ENCODE measurements at regions not wholly inside any gene's neighbourhood (a gene's known extent, or its start where the extent isn't known, plus 50 kb on each side); places are given as distances from the start of the nearest gene placed in this dataset.

- no peak for DNase-seq (ENCODE audit: low spot score)
Measured at GRCh38 chr11:70608568-70609470, 210.5 kb downstream of the CTTN start.

- DNase-seq (ENCODE audit: low spot score) = no peak
Measured at GRCh38 chr11:70610566-70611565, 212.5 kb downstream of the CTTN start.

DNA sequence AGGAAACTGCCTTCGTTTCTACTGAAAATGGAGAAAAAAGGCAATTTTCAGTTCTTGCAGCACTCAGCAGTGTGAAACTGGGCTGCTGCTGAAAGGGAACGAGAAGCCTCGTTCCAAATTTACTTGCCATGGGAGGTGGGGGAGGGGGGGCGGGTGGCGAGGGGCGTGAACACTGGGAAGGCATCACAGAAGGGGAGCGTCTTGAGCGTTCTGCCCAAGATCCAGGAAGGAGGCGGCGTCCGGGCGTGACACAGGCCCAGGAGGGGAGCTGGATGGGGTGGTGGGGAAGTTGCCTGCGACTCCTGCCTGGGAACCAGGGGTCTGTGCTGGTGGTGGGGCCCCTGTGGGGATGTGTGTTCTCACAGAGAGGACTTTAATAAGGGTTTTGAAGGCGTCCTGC, 213.5 kb downstream of the CTTN start:
- DNase-seq (ENCODE audit: low spot score) = no peak

- DNase-seq (ENCODE audit: low spot score) = no peak
Measured at GRCh38 chr11:70612459-70613141, 214.3 kb downstream of the CTTN start.

- DNase-seq (ENCODE audit: low spot score) = no peak
Measured at GRCh38 chr11:70614034-70614681, 215.8 kb downstream of the CTTN start.

GRCh38 chr11:70615036-70615875, 216.9 kb downstream of the CTTN start:
- no peak for DNase-seq (ENCODE audit: low spot score)

DNA sequence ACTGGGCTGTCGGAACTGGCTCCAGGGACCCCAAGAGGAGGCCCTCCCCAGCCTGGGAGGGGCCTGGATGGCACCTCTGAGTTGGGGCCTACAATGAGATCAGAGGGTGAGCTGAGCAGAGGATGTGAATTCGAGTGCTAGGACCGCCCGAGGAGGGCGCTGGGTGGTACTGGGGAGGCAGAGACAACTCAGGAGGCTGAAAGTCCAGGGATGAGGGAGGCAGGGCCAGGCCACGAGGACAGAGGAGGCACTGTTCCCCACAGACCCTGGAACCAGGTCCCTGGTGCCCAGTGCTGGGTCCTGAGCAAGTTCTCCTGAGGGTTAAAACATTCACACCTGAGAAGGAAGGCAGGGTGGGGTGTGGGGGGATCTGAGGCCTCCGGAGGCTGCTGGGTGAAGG, 218.0 kb downstream of the CTTN start:
- no peak for DNase-seq (ENCODE audit: low spot score)

DNA sequence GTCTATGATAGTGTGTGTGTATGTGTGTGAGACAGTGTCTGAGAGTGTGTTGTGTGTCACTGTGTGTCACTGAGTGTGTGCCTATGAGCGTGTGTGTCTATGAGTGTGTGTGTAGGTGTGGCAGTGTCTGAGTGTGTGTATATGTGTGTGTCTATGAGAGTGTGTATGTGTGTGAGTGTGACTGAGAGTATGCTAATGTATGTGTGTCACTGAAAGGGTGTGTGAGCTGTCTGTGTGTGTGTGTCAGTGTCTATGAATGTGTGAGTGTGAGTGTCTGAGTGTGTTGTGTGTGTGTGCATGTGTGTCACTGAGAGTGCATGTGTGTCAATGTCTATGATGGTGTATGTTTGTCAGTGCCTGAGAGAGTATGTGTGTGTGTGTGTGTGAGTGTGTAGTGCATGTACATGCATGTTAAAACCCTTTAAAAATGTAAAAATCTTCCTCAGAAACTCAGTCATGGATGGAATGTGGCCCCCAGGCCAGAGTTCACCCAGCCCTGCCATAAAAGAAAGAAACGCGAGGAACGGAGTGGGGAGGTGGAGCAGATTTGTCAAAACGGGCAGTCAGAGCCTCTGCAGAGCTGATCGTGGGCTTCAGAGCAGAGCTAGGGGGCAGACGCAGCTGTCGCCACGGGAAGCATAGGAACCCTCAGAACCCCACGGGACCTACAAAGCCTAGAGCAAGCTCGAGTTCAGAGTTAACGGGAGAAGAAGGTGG, 218.8 kb downstream of the CTTN start:
- DNase-seq (ENCODE audit: low spot score) = no peak

- no peak for DNase-seq (ENCODE audit: low spot score)
Measured at GRCh38 chr11:70618431-70619101, 220.2 kb downstream of the CTTN start.

DNA sequence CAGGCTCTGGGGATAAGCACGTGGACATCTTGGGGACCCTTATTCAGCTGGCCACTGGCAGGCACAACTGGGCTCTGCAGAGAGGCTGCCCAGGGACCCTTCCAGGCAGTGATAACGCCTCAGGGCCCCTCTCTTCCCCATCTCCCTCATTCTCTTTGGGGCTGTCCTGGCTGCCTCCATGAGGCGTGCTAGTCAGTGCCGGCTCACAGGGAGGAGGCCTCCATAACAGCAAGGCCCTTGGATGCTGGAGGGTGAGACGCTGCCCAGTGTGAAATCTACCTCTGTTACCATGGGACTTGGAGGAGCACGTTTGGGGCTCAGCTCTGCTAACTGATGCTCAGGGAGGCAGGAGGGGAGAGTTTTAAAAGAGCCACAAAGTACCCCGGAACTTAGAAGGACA, 221.3 kb downstream of the CTTN start:
- DNase-seq (ENCODE audit: low spot score) = no peak

DNA sequence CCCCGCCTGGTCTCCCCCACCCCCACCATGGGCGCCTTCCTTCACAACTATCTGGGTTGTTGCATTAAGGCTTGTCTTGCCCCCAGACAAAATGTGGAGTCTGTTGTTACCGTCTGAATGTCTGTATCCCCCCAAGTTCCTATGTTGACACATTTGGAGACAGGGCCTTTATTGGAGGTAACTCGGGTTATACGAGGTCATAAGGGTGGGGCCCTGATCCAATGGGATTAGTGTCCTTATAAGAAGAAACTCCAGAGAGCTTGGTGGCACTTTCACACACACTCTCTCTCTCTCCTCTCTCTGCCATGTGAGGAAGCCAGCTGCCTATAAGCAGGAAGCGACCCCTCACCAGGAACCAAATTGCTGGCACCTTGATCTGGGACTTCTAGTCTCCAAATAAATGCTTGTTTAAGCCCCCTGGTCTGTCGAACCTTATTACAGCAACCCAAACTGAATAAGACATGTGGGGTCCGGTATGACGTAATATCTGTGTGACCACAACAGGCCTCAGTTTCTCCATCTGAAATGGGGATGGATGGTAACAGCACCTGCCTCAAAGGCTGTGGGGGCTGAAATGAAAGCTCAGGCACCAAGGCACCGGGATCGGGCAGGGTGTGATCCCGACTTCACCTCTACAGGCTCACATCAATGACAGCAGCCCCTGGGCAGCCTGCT, 222.3 kb downstream of the CTTN start:
- DNase-seq (ENCODE audit: low spot score) = no peak

DNA sequence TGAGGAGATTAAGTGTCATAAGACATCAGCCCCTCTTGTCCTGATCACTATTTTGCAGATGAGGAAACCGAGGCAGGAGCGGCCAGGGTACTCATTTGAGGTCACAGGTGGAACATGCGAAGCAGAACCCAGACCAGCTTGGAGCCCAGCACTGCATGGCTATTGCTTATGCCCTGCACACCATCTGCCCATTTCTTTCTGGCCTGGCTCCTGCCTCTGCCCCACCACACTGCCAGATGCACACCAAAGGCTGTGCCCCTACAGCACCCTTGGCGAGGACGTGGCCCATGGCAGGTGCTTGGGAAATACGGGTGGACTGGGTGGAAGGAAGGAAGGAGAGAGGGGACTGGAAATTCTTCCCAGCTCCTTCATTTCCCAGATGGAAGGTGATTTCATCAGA, 222.9 kb downstream of the CTTN start:
- no peak for DNase-seq (ENCODE audit: low spot score)

GRCh38 chr11:70622091-70622490, 223.8 kb downstream of the CTTN start:
- DNase-seq (ENCODE audit: low spot score) = no peak

- DNase-seq (ENCODE audit: low spot score) = no peak
Measured at GRCh38 chr11:70623906-70624597, 225.7 kb downstream of the CTTN start.

DNA sequence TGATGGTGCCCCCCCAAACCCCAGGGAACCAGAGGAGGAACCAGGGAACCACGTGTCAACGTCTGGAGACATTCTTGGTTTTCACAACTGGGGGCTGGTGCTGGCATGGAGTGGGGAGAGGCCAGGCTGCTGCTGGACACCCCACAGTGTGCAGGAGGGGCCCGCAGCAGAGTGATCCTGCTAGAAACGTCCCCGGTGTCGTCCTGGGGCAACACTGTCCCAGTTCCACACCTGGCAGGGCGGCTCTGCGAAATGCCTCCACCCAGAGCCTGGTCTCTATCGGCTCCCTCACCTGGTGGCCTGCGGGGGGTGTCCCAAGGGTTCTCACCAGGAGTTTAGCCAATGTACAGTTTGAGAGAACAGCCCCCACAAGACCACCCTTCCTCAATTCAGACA, 226.3 kb downstream of the CTTN start:
- no peak for DNase-seq (ENCODE audit: low spot score)

GRCh38 chr11:70625051-70625450, 226.7 kb downstream of the CTTN start:
- DNase-seq (ENCODE audit: low spot score) = no peak

DNA sequence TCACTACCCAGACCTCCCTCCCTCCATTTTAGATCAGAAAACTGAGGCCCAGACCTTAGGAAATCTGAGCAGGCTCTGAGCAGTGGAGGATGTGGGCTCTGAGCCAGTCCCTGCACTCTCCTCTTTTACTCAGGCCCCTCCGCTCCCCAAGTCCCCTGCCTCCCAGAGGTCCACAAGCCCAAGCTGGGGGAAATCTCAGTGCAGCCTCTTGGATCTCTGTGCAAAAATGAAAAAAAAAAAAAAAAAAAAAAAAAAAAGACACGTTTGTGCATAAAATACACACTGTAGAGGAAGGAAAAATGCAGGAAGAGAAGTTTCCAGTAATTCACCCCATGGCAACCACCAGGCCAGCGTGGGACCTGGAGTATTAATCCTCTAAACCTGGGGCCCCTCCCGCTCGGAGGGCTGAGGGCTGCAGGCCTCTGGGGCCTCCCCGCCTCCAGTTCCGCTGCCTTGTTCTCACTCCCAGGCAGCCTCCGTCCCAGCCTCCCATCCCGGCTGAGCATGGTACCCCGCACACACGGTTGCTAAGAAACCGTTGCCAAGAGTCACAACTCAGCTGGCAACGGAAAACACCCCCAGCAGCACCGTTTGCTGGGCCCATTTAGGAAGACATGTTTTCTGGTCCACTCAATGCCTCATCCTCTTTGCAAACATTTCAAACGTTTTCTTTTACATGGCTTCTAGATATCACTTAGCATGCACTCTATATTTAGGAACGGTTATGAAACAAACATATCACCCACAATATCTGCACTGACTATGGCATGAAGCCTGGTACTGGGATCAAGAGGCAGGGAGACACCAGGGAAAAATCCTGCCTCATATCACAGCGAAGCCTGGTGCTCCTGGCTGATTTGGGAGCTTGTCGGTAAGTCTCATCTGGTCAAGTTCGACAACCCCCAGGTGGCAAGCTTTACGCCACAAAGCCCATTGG, 227.5 kb downstream of the CTTN start:
- DNase-seq (ENCODE audit: low spot score) = no peak

All from mucosa of gallbladder (tissue), 1 donor.